Naive thymus-derived CD4-positive, alpha-beta T cell (primary cell): ENCODE measurements at regions not wholly inside any gene's neighbourhood (a gene's known extent, or its start where the extent isn't known, plus 50 kb on each side); places are given as distances from the start of the nearest gene placed in this dataset.

Experiments used
- ATAC-seq: fragments of 150-1000 bp; cut with Tn5 transposase; 2 replicates; pipeline ENCODE4 v1.10.0; 2021; ENCODE audit warnings: mild to moderate bottlenecking, moderate library complexity
- CTCF ChIA-PET: fragments of 350-600 bp; sonication (Branson Sonifier 250); formaldehyde crosslinking; loops from one replicate; lab custom pipeline; 2021; ENCODE audit warnings: antibody characterized with exemption; lab: Charles Lee
- POLR2A ChIA-PET: fragments of 350-600 bp; sonication (Branson Sonifier 250); formaldehyde crosslinking; loops from one replicate; lab custom pipeline; 2021; ENCODE audit warnings: antibody characterized with exemption, inconsistent platforms; lab: Charles Lee
- DNase-seq, 9 donors: peaks; one replicate each; pipeline versions ENCODE4 v3.0.0 to v3.0.0-alpha.2; 2020 to 2022; ENCODE audit warnings: mixed read lengths in 1 of 9
- H3K27ac ChIP-seq: one replicate; pipeline ENCODE4 v1.7.0; 2013; ENCODE audit warnings: mild to moderate bottlenecking, low read depth, low read length, moderate library complexity
- H3K27me3 ChIP-seq, 2 donors: one replicate each; pipeline ENCODE4 v1.7.0; 2013; ENCODE audit warnings: low read length in 2 of 2, mild to moderate bottlenecking in 2 of 2, moderate library complexity in 2 of 2; ENCODE audit not compliant: control insufficient read depth in 2 of 2, insufficient read depth in 2 of 2
- H3K36me3 ChIP-seq, 3 experiments: 1 replicate in 2 of 3; 2 replicates in 1 of 3; pipeline ENCODE4 v1.7.0; 2013; ENCODE audit warnings: low read length in 3 of 3, mild to moderate bottlenecking in 3 of 3, moderate library complexity in 1 of 3; ENCODE audit not compliant: insufficient read depth in 3 of 3, control insufficient read depth in 2 of 3
- H3K4me1 ChIP-seq, 2 donors: one replicate each; pipeline ENCODE4 v1.7.0; 2013; ENCODE audit warnings: low read length in 2 of 2, mild to moderate bottlenecking in 2 of 2, moderate library complexity in 1 of 2; ENCODE audit not compliant: control insufficient read depth in 2 of 2, insufficient read depth in 2 of 2
- H3K4me3 ChIP-seq: 2 replicates; pipeline ENCODE4 v1.7.0; 2013; ENCODE audit warnings: mild to moderate bottlenecking, low read length
- H3K9me3 ChIP-seq, 3 experiments: 1 replicate in 2 of 3; 2 replicates in 1 of 3; pipeline ENCODE4 v1.7.0; 2013; ENCODE audit warnings: low read length in 3 of 3; ENCODE audit not compliant: control insufficient read depth in 2 of 3
- H3K27ac Mint-ChIP-seq, 9 donors: one replicate each; pipeline ENCODE4 v1.8.0; 2020 to 2022; ENCODE audit warnings: mixed read lengths in 9 of 9, mild to moderate bottlenecking in 8 of 9, moderate library complexity in 5 of 9, inconsistent platforms in 2 of 9
- H3K27me3 Mint-ChIP-seq, 5 donors: one replicate each; pipeline ENCODE4 v1.8.0; 2021 to 2022; ENCODE audit warnings: mixed read lengths in 5 of 5, mild to moderate bottlenecking in 1 of 5
- H3K36me3 Mint-ChIP-seq, 5 donors: one replicate each; pipeline ENCODE4 v1.8.0; 2020 to 2022; ENCODE audit warnings: mixed read lengths in 5 of 5, mild to moderate bottlenecking in 3 of 5, inconsistent platforms in 1 of 5
- H3K4me1 Mint-ChIP-seq, 7 donors: one replicate each; pipeline ENCODE4 v1.8.0; 2020 to 2022; ENCODE audit warnings: mixed read lengths in 7 of 7, mild to moderate bottlenecking in 3 of 7, inconsistent platforms in 1 of 7
- H3K4me3 Mint-ChIP-seq, 10 donors: one replicate each; pipeline ENCODE4 v1.8.0; 2020 to 2022; ENCODE audit warnings: mild to moderate bottlenecking in 10 of 10, mixed read lengths in 10 of 10, moderate library complexity in 6 of 10, inconsistent platforms in 2 of 10
- H3K9me3 Mint-ChIP-seq, 11 donors: one replicate each; pipeline ENCODE4 v1.8.0; 2020 to 2022; ENCODE audit warnings: mixed read lengths in 11 of 11, mild to moderate bottlenecking in 4 of 11, inconsistent platforms in 1 of 11, moderate library complexity in 1 of 11
- intact Hi-C, 2 donors: fragments of 100-400 bp; cut with micrococcal nuclease; formaldehyde crosslinking; loops; one replicate each; pipeline ENCODE4 v1.15.1; 2023

DNA sequence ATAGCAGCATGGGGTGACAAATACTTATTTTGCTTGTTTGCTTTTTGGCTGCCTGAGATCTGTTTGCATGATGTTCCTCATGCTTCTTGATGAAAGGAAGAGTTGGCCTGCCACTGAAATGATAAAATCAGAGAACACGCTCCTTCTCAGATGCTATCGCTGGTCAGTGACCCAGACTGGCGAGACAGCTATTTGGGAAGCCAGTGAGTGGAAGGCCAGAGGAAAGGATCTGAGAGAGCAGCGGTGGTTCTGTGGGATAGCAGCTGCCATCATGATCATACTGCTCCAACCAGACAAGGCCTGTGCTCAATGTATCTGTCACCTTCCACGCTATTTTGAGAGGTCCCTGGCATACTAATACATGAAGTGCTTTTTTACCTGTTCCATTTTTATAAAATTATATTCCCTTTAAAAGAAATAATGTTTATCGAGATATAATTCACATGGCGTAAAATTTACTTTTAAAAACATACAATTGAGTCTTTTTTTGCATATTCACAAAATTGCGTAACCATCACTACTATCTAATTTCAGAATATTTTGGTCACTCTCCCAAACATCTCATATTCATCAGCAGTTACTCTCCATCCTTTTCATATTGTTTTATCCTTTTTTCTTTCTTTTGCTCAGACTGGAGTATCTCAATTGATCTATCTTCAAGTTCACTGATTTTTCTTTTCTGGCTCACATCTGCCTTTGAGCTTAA, 695.1 kb downstream of the TNS3 start:
- Mint-ChIP-seq H3K9me3 (peaks cover 0 to 37% (median 6%) of the 10 kb centered on the region in 11 donors), H3K27ac (no peak overlapping the region)
- no peak overlapping the region for H3K4me3 ChIP-seq

DNA sequence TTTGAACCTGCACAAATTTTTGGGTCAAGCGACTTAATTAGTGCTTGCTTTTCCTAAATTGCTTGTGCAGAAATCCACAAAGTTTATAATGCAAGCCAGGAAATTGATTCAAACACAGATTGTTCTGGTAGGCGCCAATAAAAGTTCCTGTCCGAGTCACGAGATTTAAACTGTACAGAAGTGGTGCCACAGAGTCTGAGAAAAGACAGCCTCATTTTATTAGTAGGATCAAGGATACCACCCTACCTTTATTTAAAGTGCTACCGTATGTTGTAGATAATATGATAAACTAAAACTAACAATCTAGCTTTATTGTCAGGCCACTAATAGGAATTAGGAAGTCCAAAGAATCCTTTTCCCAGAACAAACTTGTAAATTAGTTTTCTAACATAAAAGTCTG, 696.7 kb downstream of the TNS3 start:
- Histone ChIP-seq H3K27me3 (no peaks in the 10 kb centered on the region), H3K27ac (no peak overlapping the region), H3K9me3 (peaks cover 0 to 3% (median 0%) of the 10 kb centered on the region in 3 experiments), H3K4me1 (no peaks in the 10 kb centered on the region), H3K4me3 (no peak overlapping the region), H3K36me3 (no peaks in the 10 kb centered on the region)
- H3K4me3 Mint-ChIP-seq, result no peak overlapping the region
- DNase-seq, result no peak
- intact Hi-C loops, result no loop called here
- POLR2A ChIA-PET, result no interaction called here
- CTCF ChIA-PET, result no interaction called here
- H3K4me1 Mint-ChIP-seq, result no peaks in the 10 kb centered on the region
- no peaks in the 10 kb centered on the region for H3K27me3 Mint-ChIP-seq
- H3K9me3 Mint-ChIP-seq, result peaks cover 0 to 34% (median 8%) of the 10 kb centered on the region in 11 donors
- no peak overlapping the region for H3K27ac Mint-ChIP-seq
- no peaks in the 10 kb centered on the region for H3K36me3 Mint-ChIP-seq
- no peak for ATAC-seq

More for the DNA sequence above, 695.1 kb downstream of the TNS3 start:
- CTCF ChIA-PET, result no interaction called here
- DNase-seq (no peak), ATAC-seq (no peak)
- no peaks in the 10 kb centered on the region for H3K27me3 ChIP-seq
- no peaks in the 10 kb centered on the region for H3K36me3 ChIP-seq
- H3K27ac ChIP-seq, result no peak overlapping the region
- Mint-ChIP-seq H3K4me3 (no peak overlapping the region), H3K36me3 (no peaks in the 10 kb centered on the region), H3K4me1 (no peaks in the 10 kb centered on the region), H3K27me3 (no peaks in the 10 kb centered on the region)
- intact Hi-C loops, result no loop called here
- POLR2A ChIA-PET, result no interaction called here
- no peaks in the 10 kb centered on the region for H3K4me1 ChIP-seq
- peaks cover 0 to 3% (median 0%) of the 10 kb centered on the region in 3 experiments for H3K9me3 ChIP-seq

- CTCF ChIA-PET, result no interaction called here
- Histone ChIP-seq H3K9me3 (no peaks in the 10 kb centered on the region), H3K27ac (no peak overlapping the region), H3K4me3 (no peak overlapping the region), H3K36me3 (no peaks in the 10 kb centered on the region), H3K4me1 (no peaks in the 10 kb centered on the region), H3K27me3 (no peaks in the 10 kb centered on the region)
- Mint-ChIP-seq H3K9me3 (peaks cover 0 to 25% (median 6%) of the 10 kb centered on the region in 11 donors), H3K27ac (no peak overlapping the region), H3K4me3 (no peak overlapping the region), H3K27me3 (no peaks in the 10 kb centered on the region), H3K4me1 (no peaks in the 10 kb centered on the region), H3K36me3 (no peaks in the 10 kb centered on the region)
- DNase-seq, result no peak
- intact Hi-C loops, result no loop called here
- POLR2A ChIA-PET, result no interaction called here
- ATAC-seq, result no peak
Observed at GRCh38 chr7:46881507-46882127, 700.3 kb downstream of the TNS3 start.

DNA sequence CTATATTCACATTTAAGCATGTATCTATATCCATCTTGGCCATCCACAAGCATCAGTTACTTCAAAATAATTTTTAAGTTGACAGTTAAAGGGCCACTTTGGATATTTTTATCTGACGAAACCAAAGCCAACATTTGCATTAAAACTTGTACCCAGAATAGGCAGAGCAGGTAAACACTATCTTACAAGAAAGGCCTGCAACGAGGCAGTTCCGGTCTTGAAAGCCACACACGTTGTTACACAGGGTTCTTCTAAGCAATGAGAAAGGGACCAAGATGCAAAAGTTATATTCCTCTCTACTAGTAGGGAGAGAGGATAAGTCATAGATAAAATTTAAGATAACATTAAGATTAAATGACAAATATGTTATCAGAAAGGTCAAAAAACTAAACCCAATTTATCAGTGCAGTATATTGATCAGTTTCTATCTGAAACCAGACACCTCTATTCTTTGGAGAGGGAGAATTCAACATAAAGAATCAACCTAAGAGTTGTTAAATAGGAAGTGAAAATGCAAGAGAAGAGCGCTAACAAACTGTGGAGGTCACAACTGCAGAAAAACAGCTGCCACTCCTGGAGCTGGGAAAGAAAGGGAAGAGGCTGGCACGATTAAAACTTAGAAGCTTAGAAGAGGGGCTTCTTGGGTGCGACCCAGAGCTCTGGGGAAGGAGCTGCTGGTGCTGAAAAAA, 701.3 kb downstream of the TNS3 start:
- Histone ChIP-seq H3K9me3 (no peaks in the 10 kb centered on the region), H3K27ac (no peak overlapping the region), H3K4me1 (no peaks in the 10 kb centered on the region), H3K4me3 (no peak overlapping the region), H3K27me3 (no peaks in the 10 kb centered on the region), H3K36me3 (no peaks in the 10 kb centered on the region)
- no peak overlapping the region for H3K27ac Mint-ChIP-seq
- no peak for DNase-seq
- H3K4me1 Mint-ChIP-seq, result no peaks in the 10 kb centered on the region
- intact Hi-C loops, result no loop called here
- peaks cover 0 to 21% (median 6%) of the 10 kb centered on the region in 11 donors for H3K9me3 Mint-ChIP-seq
- H3K36me3 Mint-ChIP-seq, result no peaks in the 10 kb centered on the region
- no peak for ATAC-seq
- no peak overlapping the region for H3K4me3 Mint-ChIP-seq
- ChIA-PET POLR2A (no interaction called here), CTCF (no interaction called here)
- no peaks in the 10 kb centered on the region for H3K27me3 Mint-ChIP-seq

- DNase-seq, result no peak
- no peaks in the 10 kb centered on the region for H3K4me1 ChIP-seq
- POLR2A ChIA-PET, result no interaction called here
Observed at GRCh38 chr7:46879783-46880182, 702.1 kb downstream of the TNS3 start.

GRCh38 chr7:46871516-46871915, 710.4 kb downstream of the TNS3 start:
- Mint-ChIP-seq H3K36me3 (no peaks in the 10 kb centered on the region), H3K27me3 (no peaks in the 10 kb centered on the region), H3K27ac (no peak overlapping the region), H3K4me3 (no peak overlapping the region), H3K4me1 (no peaks in the 10 kb centered on the region), H3K9me3 (peaks cover 0 to 21% (median 2%) of the 10 kb centered on the region in 11 donors)
- no peaks in the 10 kb centered on the region for H3K9me3 ChIP-seq
- ChIA-PET CTCF (no interaction called here), POLR2A (no interaction called here)
- no peaks in the 10 kb centered on the region for H3K4me1 ChIP-seq
- intact Hi-C loops, result no loop called here
- no peaks in the 10 kb centered on the region for H3K27me3 ChIP-seq
- ATAC-seq, result no peak
- H3K27ac ChIP-seq, result no peak overlapping the region
- H3K36me3 ChIP-seq, result no peaks in the 10 kb centered on the region
- no peak for DNase-seq
- H3K4me3 ChIP-seq, result no peak overlapping the region

More at GRCh38 chr7:46879783-46880182, 702.1 kb downstream of the TNS3 start:
- CTCF ChIA-PET, result no interaction called here
- Mint-ChIP-seq H3K27me3 (no peaks in the 10 kb centered on the region), H3K4me3 (no peak overlapping the region), H3K9me3 (peaks cover 0 to 19% (median 5%) of the 10 kb centered on the region in 11 donors), H3K36me3 (no peaks in the 10 kb centered on the region), H3K27ac (no peak overlapping the region), H3K4me1 (no peaks in the 10 kb centered on the region)
- no peak overlapping the region for H3K27ac ChIP-seq
- H3K9me3 ChIP-seq, result no peaks in the 10 kb centered on the region
- ATAC-seq, result no peak
- no peaks in the 10 kb centered on the region for H3K36me3 ChIP-seq
- no peaks in the 10 kb centered on the region for H3K27me3 ChIP-seq
- H3K4me3 ChIP-seq, result no peak overlapping the region
- intact Hi-C loops, result no loop called here
